GM12864 (cell line): ENCODE measurements at regions not wholly inside any gene's neighbourhood (a gene's known extent, or its start where the extent isn't known, plus 50 kb on each side); places are given as distances from the start of the nearest gene placed in this dataset.
"Not testable (repeated sequence)": the region's sequence is repeated elsewhere in the genome, so short reads cannot be mapped to it uniquely, and the experiment has no call there.

Source experiments
- DNase-seq: peaks from one replicate; pipeline ENCODE4 v3.0.0-alpha.2; 2011; ENCODE audit warnings: low read depth
- H3K4me3 ChIP-seq: 2 replicates; pipeline ENCODE4 v1.5.1; 2011; ENCODE audit warnings: mild to moderate bottlenecking, low read depth, low read length, control low read depth
- CTCF ChIP-seq: IDR thresholded peaks from 2 replicates; pipeline ENCODE4 v1.5.1; 2011; ENCODE audit warnings: low read depth, mild to moderate bottlenecking, moderate library complexity, low read length, control low read depth, inconsistent platforms; ENCODE audit errors: missing control alignments

GRCh38 chr15:93771196-93772030 lies 459.9 kb upstream of the MCTP2 start:
- H3K4me3 ChIP-seq, result no peak overlapping the region
- TF ChIP-seq CTCF, result no peak
- no peak for DNase-seq

- H3K4me3 ChIP-seq, result no peak overlapping the region
- DNase-seq, result no peak
- no peak for TF ChIP-seq CTCF
These were observed 460.6 kb upstream of the MCTP2 start for GRCh38 chr15:93770788-93771187.

GRCh38 chr15:93762036-93762435 lies 469.3 kb upstream of the MCTP2 start:
- H3K4me3 ChIP-seq, result no peak overlapping the region
- TF ChIP-seq CTCF, result no peak
- no peak for DNase-seq

- DNase-seq, result no peak
- no peak for TF ChIP-seq CTCF
- H3K4me3 ChIP-seq, result no peak overlapping the region
These were observed 471.7 kb upstream of the MCTP2 start for GRCh38 chr15:93759629-93760028.

- H3K4me3 ChIP-seq, result no peak overlapping the region
- TF ChIP-seq CTCF, result no peak
- no peak for DNase-seq
These were observed 472.5 kb upstream of the MCTP2 start for GRCh38 chr15:93758824-93759223.

- TF ChIP-seq CTCF, result no peak
- no peak for DNase-seq
- no peak overlapping the region for H3K4me3 ChIP-seq
These were observed 482.7 kb upstream of the MCTP2 start for GRCh38 chr15:93748710-93749109.

- not testable (repeated sequence) for DNase-seq, H3K4me3 ChIP-seq
These were observed 496.4 kb upstream of the MCTP2 start for GRCh38 chr15:93734976-93735375.
